ENCODE measurements at regions not wholly inside any gene's neighbourhood (a gene's known extent, or its start where the extent isn't known, plus 50 kb on each side); places are given as distances from the start of the nearest gene placed in this dataset.

- Histone ChIP-seq H3K4me3 (ENCODE audit: low read depth, low read length) (no peak overlapping the region), H3K4me1 (ENCODE audit: control insufficient read depth, insufficient read depth, low read length) (no peaks in the 10 kb centered on the region), H3K9me3 (ENCODE audit: control insufficient read depth, insufficient read depth, low read depth, low read length) (no peaks in the 10 kb centered on the region), H3K36me3 (ENCODE audit: control insufficient read depth in 2 of 2, insufficient read depth in 1 of 2, low read length in 2 of 2) (peaks cover 0 to under 1% of the 10 kb centered on the region in 2 experiments; a peak in 1 of 3 replicates), H3K27ac (ENCODE audit: extremely low read depth, low read depth, low read length) (no peak overlapping the region)
- no peak for TF ChIP-seq ZNF76 (tag by site-specific recombination; IDR thresholded peaks at IDR 0.05; ENCODE audit: borderline replicate concordance, low read depth)
- ChIA-PET CTCF (no interaction called here), POLR2A (no interaction called here)
These were observed 123.3 kb upstream of the SH3BP4 start for GRCh38 chr2:234828382-234829073.

DNA sequence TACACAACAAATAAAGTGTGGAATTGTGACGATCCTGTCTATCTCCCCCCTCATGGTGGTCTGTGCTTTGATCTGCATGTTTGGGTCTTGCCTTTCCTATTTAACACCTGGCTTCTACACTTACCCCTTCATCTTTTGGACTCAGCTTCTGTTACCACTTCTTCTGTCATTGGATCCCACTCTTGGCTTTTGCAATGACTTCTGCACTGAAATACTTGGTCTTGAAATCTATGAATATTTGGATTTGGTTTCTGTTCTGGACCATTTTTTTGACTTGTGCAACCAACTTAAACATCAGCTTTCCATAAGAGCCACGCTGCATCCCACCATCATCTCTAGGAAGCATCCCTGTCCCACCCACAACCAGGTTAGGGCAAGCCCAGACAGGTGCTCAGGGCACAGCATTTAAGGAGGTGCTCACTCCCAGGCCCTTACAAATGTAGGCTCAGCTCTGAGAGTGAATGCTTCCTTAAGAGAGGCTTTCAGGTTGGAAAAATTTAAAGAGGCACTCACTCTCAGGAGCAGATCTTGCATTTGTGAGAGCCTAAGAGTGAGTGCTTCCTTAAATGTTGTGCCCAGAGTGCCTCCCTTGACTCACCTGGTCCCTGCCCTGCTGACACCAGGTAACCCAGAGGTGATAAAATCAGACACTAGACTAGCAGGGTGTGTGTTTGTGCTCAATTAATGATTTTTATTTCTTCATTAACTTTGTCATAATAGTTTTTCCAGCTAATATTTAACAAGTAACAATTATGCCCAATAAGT, 124.5 kb upstream of the SH3BP4 start:
- H3K27ac ChIP-seq (ENCODE audit: extremely low read depth, low read depth, low read length) = no peak overlapping the region
- H3K9me3 ChIP-seq (ENCODE audit: control insufficient read depth, insufficient read depth, low read depth, low read length) = no peaks in the 10 kb centered on the region
- no peaks in the 10 kb centered on the region for H3K36me3 ChIP-seq (ENCODE audit: control insufficient read depth in 2 of 2, insufficient read depth in 1 of 2, low read length in 2 of 2)
- H3K4me1 ChIP-seq (ENCODE audit: control insufficient read depth, insufficient read depth, low read length) = no peaks in the 10 kb centered on the region
- POLR2A ChIA-PET = no interaction called here
- H3K4me3 ChIP-seq (ENCODE audit: low read depth, low read length) = no peak overlapping the region
- CTCF ChIA-PET = interaction anchor here (1.0 kb wide), 1 partner anchor 30 kb away, joined by 3 read pairs; no protein-coding TSS in a partner anchor
- no peak for TF ChIP-seq ZNF292 (tag by site-specific recombination; IDR thresholded peaks at IDR 0.05; ENCODE audit: borderline replicate concordance, low read depth)

GRCh38 chr2:234826681-234827080, 125.1 kb upstream of the SH3BP4 start:
- ChIA-PET CTCF (no interaction called here), POLR2A (no interaction called here)
- H3K4me1 ChIP-seq (ENCODE audit: control insufficient read depth, insufficient read depth, low read length) = no peaks in the 10 kb centered on the region
- no peaks in the 10 kb centered on the region for H3K9me3 ChIP-seq (ENCODE audit: control insufficient read depth, insufficient read depth, low read depth, low read length)
- H3K36me3 ChIP-seq (ENCODE audit: control insufficient read depth in 2 of 2, insufficient read depth in 1 of 2, low read length in 2 of 2) = no peaks in the 10 kb centered on the region
- no peak overlapping the region for H3K4me3 ChIP-seq (ENCODE audit: low read depth, low read length)
- H3K27ac ChIP-seq (ENCODE audit: extremely low read depth, low read depth, low read length) = no peak overlapping the region
- TF ChIP-seq ATF2 (tag by site-specific recombination; IDR thresholded peaks at IDR 0.05; ENCODE audit: low read depth) (no peak), ZNF311 (tag by site-specific recombination; IDR thresholded peaks at IDR 0.05; ENCODE audit: borderline replicate concordance) (no peak), ZNF843 (tag by site-specific recombination; IDR thresholded peaks at IDR 0.05) (no peak), ZNF629 (tag by site-specific recombination; IDR thresholded peaks at IDR 0.05) (no peak), ZNF132 (tag by site-specific recombination; IDR thresholded peaks at IDR 0.05; ENCODE audit: borderline replicate concordance) (no peak), ZNF184 (tag by site-specific recombination; IDR thresholded peaks at IDR 0.05) (no peak), ZNF350 (tag by site-specific recombination; IDR thresholded peaks at IDR 0.05) (no peak), ZNF398 (tag by site-specific recombination; IDR thresholded peaks at IDR 0.05) (no peak), YY2 (tag by site-specific recombination; IDR thresholded peaks at IDR 0.05) (no peak)
- TF ChIP-seq, protein P1, sequence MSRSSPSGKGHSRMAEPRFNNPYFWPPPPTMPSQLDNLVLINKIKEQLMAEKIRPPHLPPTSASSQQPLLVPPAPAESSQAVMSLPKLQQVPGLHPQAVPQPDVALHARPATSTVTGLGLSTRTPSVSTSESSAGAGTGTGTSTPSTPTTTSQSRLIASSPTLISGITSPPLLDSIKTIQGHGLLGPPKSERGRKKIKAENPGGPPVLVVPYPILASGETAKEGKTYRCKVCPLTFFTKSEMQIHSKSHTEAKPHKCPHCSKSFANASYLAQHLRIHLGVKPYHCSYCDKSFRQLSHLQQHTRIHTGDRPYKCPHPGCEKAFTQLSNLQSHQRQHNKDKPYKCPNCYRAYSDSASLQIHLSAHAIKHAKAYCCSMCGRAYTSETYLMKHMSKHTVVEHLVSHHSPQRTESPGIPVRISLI (tag by site-specific recombination; IDR thresholded peaks at IDR 0.05) = no peak

Data from HEK293 (cell line).